ENCODE measurements at regions not wholly inside any gene's neighbourhood (a gene's known extent, or its start where the extent isn't known, plus 50 kb on each side); places are given as distances from the start of the nearest gene placed in this dataset.

DNA sequence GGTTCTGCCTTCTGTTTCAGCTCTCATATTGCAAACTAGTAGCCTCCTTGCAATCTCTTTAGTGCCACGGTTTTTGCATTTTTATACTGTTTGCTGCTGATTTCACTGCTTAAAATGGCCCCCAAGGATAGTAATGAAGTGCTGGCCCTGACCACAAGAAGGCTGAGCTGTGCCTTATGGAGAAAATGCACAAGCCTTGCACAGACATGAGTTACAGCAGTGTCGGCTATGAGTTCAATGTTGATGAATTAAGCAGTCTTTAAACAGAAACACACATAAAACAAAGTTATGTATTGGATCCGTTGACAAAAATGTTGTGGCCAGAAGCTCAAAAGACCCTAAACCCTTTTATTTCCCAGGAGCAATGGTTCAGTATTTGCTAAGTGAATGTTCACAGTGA lies 210.6 kb upstream of the DYNLRB2 start:
- Mint-ChIP-seq H3K4me1 (ENCODE audit: unreplicated experiment) (peaks cover 2% of the 10 kb centered on the region), H3K27ac (ENCODE audit: unreplicated experiment) (no peak overlapping the region), H3K9me3 (ENCODE audit: unreplicated experiment) (no peaks in the 10 kb centered on the region), H3K27me3 (ENCODE audit: unreplicated experiment) (no peaks in the 10 kb centered on the region), H3K36me3 (ENCODE audit: low read depth, unreplicated experiment) (no peaks in the 10 kb centered on the region), H3K4me3 (ENCODE audit: unreplicated experiment) (no peak overlapping the region)
- no peak for DNase-seq (ENCODE audit: low spot score)
- TF ChIP-seq, protein P1, sequence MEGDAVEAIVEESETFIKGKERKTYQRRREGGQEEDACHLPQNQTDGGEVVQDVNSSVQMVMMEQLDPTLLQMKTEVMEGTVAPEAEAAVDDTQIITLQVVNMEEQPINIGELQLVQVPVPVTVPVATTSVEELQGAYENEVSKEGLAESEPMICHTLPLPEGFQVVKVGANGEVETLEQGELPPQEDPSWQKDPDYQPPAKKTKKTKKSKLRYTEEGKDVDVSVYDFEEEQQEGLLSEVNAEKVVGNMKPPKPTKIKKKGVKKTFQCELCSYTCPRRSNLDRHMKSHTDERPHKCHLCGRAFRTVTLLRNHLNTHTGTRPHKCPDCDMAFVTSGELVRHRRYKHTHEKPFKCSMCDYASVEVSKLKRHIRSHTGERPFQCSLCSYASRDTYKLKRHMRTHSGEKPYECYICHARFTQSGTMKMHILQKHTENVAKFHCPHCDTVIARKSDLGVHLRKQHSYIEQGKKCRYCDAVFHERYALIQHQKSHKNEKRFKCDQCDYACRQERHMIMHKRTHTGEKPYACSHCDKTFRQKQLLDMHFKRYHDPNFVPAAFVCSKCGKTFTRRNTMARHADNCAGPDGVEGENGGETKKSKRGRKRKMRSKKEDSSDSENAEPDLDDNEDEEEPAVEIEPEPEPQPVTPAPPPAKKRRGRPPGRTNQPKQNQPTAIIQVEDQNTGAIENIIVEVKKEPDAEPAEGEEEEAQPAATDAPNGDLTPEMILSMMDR (IDR thresholded peaks at IDR 0.05; ENCODE audit: unreplicated experiment): no peak

DNA sequence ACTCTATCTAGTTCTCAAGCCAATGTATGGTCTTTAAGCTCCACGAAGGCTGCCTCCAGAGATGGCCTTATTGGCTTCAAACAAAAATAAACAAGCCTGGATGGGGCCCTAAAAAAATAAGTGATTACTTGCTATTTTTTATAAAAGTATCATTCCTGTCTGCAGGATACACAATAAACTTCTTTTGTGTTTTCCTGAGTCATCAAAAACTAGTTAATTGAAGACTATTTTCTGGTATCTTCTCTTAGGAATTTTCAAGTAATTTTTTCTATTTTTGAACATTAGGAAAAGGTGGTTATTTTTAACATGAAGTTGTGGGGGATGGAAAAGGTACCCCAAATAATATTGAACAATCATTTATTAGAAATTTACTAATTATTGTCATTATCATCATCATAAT lies 213.1 kb upstream of the DYNLRB2 start:
- TF ChIP-seq, protein P1 (IDR thresholded peaks at IDR 0.05; ENCODE audit: unreplicated experiment): no peak
- Mint-ChIP-seq H3K9me3 (ENCODE audit: unreplicated experiment) (no peaks in the 10 kb centered on the region), H3K27ac (ENCODE audit: unreplicated experiment) (no peak overlapping the region), H3K4me3 (ENCODE audit: unreplicated experiment) (no peak overlapping the region), H3K36me3 (ENCODE audit: low read depth, unreplicated experiment) (no peaks in the 10 kb centered on the region), H3K27me3 (ENCODE audit: unreplicated experiment) (no peaks in the 10 kb centered on the region), H3K4me1 (ENCODE audit: unreplicated experiment) (peaks cover 2% of the 10 kb centered on the region)
- no peak for DNase-seq (ENCODE audit: low spot score)

- H3K4me3 Mint-ChIP-seq (ENCODE audit: unreplicated experiment): no peak overlapping the region
- H3K27ac Mint-ChIP-seq (ENCODE audit: unreplicated experiment): no peak overlapping the region
- TF ChIP-seq, protein P1 (IDR thresholded peaks at IDR 0.05; ENCODE audit: unreplicated experiment): no peak
- no peaks in the 10 kb centered on the region for H3K36me3 Mint-ChIP-seq (ENCODE audit: low read depth, unreplicated experiment)
- H3K27me3 Mint-ChIP-seq (ENCODE audit: unreplicated experiment): no peaks in the 10 kb centered on the region
- no peak for DNase-seq (ENCODE audit: low spot score)
- H3K4me1 Mint-ChIP-seq (ENCODE audit: unreplicated experiment): peaks cover 2% of the 10 kb centered on the region
- H3K9me3 Mint-ChIP-seq (ENCODE audit: unreplicated experiment): no peaks in the 10 kb centered on the region
Observed at GRCh38 chr16:80324371-80324770, 216.4 kb upstream of the DYNLRB2 start.

DNA sequence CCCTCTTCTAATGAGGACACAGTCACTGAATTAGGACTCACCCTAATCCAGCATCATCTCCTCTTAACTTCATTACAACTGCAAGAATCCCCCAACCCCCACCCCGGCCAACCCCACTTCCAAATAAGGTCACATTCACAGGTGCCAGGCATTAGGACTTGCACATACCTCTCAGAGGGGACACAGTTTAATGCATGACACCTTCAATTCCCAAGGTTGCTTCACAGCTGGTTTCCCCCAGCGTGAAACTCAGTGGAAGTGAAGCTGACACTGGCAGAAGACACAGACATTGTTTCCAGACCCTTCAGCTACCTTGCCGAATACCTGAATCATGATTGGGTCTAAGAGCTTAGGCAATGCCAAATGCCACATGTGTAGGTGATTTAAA lies 217.0 kb upstream of the DYNLRB2 start:
- Mint-ChIP-seq H3K27me3 (ENCODE audit: unreplicated experiment) (no peaks in the 10 kb centered on the region), H3K9me3 (ENCODE audit: unreplicated experiment) (no peaks in the 10 kb centered on the region), H3K4me1 (ENCODE audit: unreplicated experiment) (peaks cover 2% of the 10 kb centered on the region), H3K27ac (ENCODE audit: unreplicated experiment) (no peak overlapping the region), H3K4me3 (ENCODE audit: unreplicated experiment) (no peak overlapping the region), H3K36me3 (ENCODE audit: low read depth, unreplicated experiment) (no peaks in the 10 kb centered on the region)
- DNase-seq (ENCODE audit: low spot score): no peak
- TF ChIP-seq, protein P1 (IDR thresholded peaks at IDR 0.05; ENCODE audit: unreplicated experiment): no peak

GRCh38 chr16:80323187-80323807 lies 217.5 kb upstream of the DYNLRB2 start:
- DNase-seq (ENCODE audit: low spot score): no peak
- Mint-ChIP-seq H3K4me3 (ENCODE audit: unreplicated experiment) (no peak overlapping the region), H3K36me3 (ENCODE audit: low read depth, unreplicated experiment) (no peaks in the 10 kb centered on the region), H3K9me3 (ENCODE audit: unreplicated experiment) (no peaks in the 10 kb centered on the region), H3K27me3 (ENCODE audit: unreplicated experiment) (peaks cover 2% of the 10 kb centered on the region), H3K27ac (ENCODE audit: unreplicated experiment) (no peak overlapping the region), H3K4me1 (ENCODE audit: unreplicated experiment) (peaks cover 2% of the 10 kb centered on the region)
- TF ChIP-seq, protein P1 (IDR thresholded peaks at IDR 0.05; ENCODE audit: unreplicated experiment): no peak

Measured in endothelial cell (in vitro differentiated cells).